ENCODE measurements at regions not wholly inside any gene's neighbourhood (a gene's known extent, or its start where the extent isn't known, plus 50 kb on each side); places are given as distances from the start of the nearest gene placed in this dataset.
"Not testable (repeated sequence)": the region's sequence is repeated elsewhere in the genome, so short reads cannot be mapped to it uniquely, and the experiment has no call there.

DNA sequence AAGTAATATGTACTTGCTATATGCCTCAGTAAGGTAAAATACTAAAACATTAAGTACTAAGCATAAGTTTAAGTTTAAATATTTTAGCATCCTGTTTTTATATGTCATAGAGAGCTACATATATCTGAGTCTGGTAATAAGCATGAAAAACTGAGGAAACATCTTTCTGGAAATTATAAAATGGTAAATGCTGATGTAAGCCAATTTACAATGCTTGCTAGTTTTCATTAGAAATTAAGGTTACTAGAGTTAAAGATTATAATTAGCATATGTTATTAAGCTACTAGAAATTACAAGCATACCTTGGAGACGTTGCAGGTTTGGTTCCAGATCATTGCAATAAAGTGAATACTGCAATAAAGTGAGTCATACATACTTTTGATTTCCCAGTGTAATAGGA is 477.0 kb upstream of the LRRC7 start:
- TF ChIP-seq GLIS3 (CRISPR knock-in tag; IDR thresholded peaks at IDR 0.05) (no peak), TOX (CRISPR knock-in tag; IDR thresholded peaks at IDR 0.05; ENCODE audit: borderline replicate concordance) (no peak), ZFP30 (CRISPR knock-in tag; IDR thresholded peaks at IDR 0.05) (no peak), ZC3H10 (CRISPR knock-in tag; IDR thresholded peaks at IDR 0.05) (no peak), ZNF565 (CRISPR knock-in tag; conservative IDR thresholded peaks at IDR 0.05; ENCODE audit: low read depth) (no peak)
- TF ChIP-seq, protein P1, sequence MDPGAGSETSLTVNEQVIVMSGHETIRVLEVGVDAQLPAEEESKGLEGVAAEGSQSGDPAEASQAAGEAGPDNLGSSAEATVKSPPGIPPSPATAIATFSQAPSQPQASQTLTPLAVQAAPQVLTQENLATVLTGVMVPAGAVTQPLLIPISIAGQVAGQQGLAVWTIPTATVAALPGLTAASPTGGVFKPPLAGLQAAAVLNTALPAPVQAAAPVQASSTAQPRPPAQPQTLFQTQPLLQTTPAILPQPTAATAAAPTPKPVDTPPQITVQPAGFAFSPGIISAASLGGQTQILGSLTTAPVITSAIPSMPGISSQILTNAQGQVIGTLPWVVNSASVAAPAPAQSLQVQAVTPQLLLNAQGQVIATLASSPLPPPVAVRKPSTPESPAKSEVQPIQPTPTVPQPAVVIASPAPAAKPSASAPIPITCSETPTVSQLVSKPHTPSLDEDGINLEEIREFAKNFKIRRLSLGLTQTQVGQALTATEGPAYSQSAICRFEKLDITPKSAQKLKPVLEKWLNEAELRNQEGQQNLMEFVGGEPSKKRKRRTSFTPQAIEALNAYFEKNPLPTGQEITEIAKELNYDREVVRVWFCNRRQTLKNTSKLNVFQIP (CRISPR knock-in tag; IDR thresholded peaks at IDR 0.05; ENCODE audit: borderline replicate concordance, low read depth) = no peak
- no peak for ATAC-seq

DNA sequence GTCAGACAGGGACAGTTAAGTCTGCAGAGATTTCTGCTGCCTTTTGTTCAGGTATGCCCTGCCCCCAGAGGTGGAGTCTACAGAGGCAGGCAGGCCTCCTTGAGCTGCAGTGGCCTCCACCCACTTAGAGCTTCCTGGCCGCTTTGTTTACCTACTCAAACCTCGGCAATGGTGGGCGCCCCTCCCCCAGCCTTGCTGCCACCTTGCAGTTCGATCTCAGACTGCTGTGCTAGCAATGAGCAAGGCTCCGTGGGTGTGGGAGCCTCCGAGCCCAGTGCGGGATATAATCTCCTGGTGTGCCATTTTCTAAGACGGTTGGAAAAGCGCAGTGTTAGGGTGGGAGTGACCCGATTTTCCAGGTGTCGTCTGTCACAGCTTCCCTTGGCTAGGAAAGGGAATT is 465.7 kb upstream of the LRRC7 start:
- not testable (repeated sequence) for ATAC-seq

DNA sequence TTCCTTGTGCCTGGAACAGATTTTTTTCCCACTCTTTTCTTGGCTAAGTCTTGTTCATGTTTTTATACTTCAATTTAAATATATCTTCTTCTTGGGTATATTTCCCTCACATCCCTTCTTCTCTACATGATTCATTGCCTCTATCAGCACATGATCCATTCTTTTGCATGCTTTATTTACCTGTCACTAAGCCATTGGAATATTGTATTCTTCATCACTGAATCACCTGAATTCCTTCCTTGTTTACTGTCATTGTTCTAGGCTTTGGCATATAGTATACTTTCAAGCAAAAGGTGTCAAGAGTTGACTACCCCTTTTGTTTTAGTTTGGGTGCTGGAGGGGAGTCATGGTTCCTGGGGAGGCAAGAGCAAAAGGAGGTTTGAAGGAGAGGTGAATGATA is 464.5 kb upstream of the LRRC7 start:
- TF ChIP-seq ZC3H10 (CRISPR knock-in tag; IDR thresholded peaks at IDR 0.05) (no peak), TCF4 (CRISPR knock-in tag; IDR thresholded peaks at IDR 0.05; ENCODE audit: borderline replicate concordance) (no peak), ISL1 (CRISPR knock-in tag; IDR thresholded peaks at IDR 0.05) (no peak), GLIS3 (CRISPR knock-in tag; IDR thresholded peaks at IDR 0.05) (no peak), OSR1 (CRISPR knock-in tag; IDR thresholded peaks at IDR 0.05) (no peak), RARB (CRISPR knock-in tag; IDR thresholded peaks at IDR 0.05) (no peak), PPARA (CRISPR knock-in tag; IDR thresholded peaks at IDR 0.05; ENCODE audit: borderline replicate concordance) (no peak), SNAI2 (CRISPR knock-in tag; IDR thresholded peaks at IDR 0.05) (no peak), TOX (CRISPR knock-in tag; IDR thresholded peaks at IDR 0.05; ENCODE audit: borderline replicate concordance) (no peak), ZFP3 (CRISPR knock-in tag; IDR thresholded peaks at IDR 0.05) (no peak)
- TF ChIP-seq, protein P2, sequence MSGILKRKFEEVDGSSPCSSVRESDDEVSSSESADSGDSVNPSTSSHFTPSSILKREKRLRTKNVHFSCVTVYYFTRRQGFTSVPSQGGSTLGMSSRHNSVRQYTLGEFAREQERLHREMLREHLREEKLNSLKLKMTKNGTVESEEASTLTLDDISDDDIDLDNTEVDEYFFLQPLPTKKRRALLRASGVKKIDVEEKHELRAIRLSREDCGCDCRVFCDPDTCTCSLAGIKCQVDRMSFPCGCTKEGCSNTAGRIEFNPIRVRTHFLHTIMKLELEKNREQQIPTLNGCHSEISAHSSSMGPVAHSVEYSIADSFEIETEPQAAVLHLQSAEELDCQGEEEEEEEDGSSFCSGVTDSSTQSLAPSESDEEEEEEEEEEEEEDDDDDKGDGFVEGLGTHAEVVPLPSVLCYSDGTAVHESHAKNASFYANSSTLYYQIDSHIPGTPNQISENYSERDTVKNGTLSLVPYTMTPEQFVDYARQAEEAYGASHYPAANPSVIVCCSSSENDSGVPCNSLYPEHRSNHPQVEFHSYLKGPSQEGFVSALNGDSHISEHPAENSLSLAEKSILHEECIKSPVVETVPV (CRISPR knock-in tag; IDR thresholded peaks at IDR 0.05) = no peak
- ATAC-seq = no peak

DNA sequence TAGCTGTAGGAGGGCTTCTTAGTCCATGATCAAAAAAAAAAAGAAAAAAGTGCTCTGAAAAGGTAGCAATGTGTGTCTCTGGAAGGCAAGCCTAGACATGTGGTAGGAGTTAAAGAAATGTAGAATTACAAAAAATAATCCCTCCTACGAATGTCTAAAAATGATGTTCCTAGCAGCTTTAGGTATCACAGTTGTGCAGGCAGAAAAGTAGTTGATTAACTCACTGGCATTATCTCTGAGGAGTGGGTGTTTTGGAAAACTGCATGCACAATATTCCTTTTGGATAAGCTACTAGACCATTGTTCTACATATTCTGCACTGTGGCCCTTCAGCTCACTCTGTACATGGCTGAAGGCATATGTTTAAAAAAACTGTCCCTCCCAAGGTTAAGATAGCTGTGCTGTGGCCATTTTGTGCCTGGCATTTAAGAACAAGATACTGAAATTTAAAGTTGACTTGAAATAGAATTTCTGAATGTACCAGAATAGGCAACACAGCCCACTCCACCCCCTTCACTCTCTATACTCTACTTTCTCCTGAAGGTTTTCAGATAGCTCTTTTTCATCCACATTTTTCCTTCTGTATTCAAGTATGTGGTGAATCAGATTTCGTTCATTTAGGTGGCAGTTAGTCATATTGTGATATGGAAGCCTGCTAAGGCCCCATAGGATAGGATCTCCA is 463.9 kb upstream of the LRRC7 start:
- ATAC-seq = no peak
- TF ChIP-seq, protein P3, sequence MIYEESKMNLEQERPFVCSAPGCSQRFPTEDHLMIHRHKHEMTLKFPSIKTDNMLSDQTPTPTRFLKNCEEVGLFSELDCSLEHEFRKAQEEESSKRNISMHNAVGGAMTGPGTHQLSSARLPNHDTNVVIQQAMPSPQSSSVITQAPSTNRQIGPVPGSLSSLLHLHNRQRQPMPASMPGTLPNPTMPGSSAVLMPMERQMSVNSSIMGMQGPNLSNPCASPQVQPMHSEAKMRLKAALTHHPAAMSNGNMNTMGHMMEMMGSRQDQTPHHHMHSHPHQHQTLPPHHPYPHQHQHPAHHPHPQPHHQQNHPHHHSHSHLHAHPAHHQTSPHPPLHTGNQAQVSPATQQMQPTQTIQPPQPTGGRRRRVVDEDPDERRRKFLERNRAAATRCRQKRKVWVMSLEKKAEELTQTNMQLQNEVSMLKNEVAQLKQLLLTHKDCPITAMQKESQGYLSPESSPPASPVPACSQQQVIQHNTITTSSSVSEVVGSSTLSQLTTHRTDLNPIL (CRISPR knock-in tag; IDR thresholded peaks at IDR 0.05; ENCODE audit: low read depth) = no peak
- TF ChIP-seq GLIS3 (CRISPR knock-in tag; IDR thresholded peaks at IDR 0.05) (no peak), TOX (CRISPR knock-in tag; IDR thresholded peaks at IDR 0.05; ENCODE audit: borderline replicate concordance) (no peak), ZNF565 (CRISPR knock-in tag; conservative IDR thresholded peaks at IDR 0.05; ENCODE audit: low read depth) (no peak), OSR1 (CRISPR knock-in tag; IDR thresholded peaks at IDR 0.05) (no peak), ARNTL (CRISPR knock-in tag; IDR thresholded peaks at IDR 0.05; ENCODE audit: borderline replicate concordance, low read depth) (no peak), ISL1 (CRISPR knock-in tag; IDR thresholded peaks at IDR 0.05) (no peak), ZNF8 (CRISPR knock-in tag; IDR thresholded peaks at IDR 0.05) (no peak), CSDC2 (CRISPR knock-in tag; IDR thresholded peaks at IDR 0.05) (no peak), ZC3H10 (CRISPR knock-in tag; IDR thresholded peaks at IDR 0.05) (no peak)
- TF ChIP-seq, protein P4, sequence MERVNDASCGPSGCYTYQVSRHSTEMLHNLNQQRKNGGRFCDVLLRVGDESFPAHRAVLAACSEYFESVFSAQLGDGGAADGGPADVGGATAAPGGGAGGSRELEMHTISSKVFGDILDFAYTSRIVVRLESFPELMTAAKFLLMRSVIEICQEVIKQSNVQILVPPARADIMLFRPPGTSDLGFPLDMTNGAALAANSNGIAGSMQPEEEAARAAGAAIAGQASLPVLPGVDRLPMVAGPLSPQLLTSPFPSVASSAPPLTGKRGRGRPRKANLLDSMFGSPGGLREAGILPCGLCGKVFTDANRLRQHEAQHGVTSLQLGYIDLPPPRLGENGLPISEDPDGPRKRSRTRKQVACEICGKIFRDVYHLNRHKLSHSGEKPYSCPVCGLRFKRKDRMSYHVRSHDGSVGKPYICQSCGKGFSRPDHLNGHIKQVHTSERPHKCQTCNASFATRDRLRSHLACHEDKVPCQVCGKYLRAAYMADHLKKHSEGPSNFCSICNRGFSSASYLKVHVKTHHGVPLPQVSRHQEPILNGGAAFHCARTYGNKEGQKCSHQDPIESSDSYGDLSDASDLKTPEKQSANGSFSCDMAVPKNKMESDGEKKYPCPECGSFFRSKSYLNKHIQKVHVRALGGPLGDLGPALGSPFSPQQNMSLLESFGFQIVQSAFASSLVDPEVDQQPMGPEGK (CRISPR knock-in tag; IDR thresholded peaks at IDR 0.05; ENCODE audit: borderline replicate concordance) = no peak
- TF ChIP-seq, protein P5, sequence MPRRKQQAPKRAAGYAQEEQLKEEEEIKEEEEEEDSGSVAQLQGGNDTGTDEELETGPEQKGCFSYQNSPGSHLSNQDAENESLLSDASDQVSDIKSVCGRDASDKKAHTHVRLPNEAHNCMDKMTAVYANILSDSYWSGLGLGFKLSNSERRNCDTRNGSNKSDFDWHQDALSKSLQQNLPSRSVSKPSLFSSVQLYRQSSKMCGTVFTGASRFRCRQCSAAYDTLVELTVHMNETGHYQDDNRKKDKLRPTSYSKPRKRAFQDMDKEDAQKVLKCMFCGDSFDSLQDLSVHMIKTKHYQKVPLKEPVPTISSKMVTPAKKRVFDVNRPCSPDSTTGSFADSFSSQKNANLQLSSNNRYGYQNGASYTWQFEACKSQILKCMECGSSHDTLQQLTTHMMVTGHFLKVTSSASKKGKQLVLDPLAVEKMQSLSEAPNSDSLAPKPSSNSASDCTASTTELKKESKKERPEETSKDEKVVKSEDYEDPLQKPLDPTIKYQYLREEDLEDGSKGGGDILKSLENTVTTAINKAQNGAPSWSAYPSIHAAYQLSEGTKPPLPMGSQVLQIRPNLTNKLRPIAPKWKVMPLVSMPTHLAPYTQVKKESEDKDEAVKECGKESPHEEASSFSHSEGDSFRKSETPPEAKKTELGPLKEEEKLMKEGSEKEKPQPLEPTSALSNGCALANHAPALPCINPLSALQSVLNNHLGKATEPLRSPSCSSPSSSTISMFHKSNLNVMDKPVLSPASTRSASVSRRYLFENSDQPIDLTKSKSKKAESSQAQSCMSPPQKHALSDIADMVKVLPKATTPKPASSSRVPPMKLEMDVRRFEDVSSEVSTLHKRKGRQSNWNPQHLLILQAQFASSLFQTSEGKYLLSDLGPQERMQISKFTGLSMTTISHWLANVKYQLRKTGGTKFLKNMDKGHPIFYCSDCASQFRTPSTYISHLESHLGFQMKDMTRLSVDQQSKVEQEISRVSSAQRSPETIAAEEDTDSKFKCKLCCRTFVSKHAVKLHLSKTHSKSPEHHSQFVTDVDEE (CRISPR knock-in tag; IDR thresholded peaks at IDR 0.05) = no peak
